PC-9 (cell line): ENCODE measurements at regions not wholly inside any gene's neighbourhood (a gene's known extent, or its start where the extent isn't known, plus 50 kb on each side); places are given as distances from the start of the nearest gene placed in this dataset.

Source experiments
- BruUV-seq: library from RNA; stranded (reverse); fragments of 400-500 nt; replicated peaks from 2 replicates; lab custom pipeline; 2021; lab: Mats Ljungman, UMichigan
- CTCF ChIA-PET: fragments of 300-600 bp; sonication (Branson Sonifier 250); formaldehyde crosslinking; loops from one replicate; lab custom pipeline; 2022; ENCODE audit warnings: antibody characterized with exemption; lab: Charles Lee
- POLR2A ChIA-PET: fragments of 300-600 bp; sonication (Branson Sonifier 250); formaldehyde crosslinking; loops from one replicate; lab custom pipeline; 2022; ENCODE audit warnings: antibody characterized with exemption; ENCODE audit not compliant: unreplicated experiment; lab: Charles Lee
- DNase-seq, 2 experiments: peaks; one replicate each; pipeline versions ENCODE4 v3.0.0 to v3.0.0-alpha.2; 2015 to 2022; ENCODE audit warnings: mixed read lengths in 1 of 2
- H2AFZ ChIP-seq: fragments of 200-600 bp; sonication (generic); 2 replicates; pipeline ENCODE4 v1.8.1; 2017; ENCODE audit warnings: antibody characterized with exemption
- H3F3A ChIP-seq: fragments of 200-600 bp; sonication (generic); 2 replicates; pipeline ENCODE4 v1.8.1; 2017; ENCODE audit warnings: antibody characterized with exemption, mild to moderate bottlenecking, low read depth; ENCODE audit not compliant: insufficient read depth
- H3K27ac ChIP-seq: fragments of 200-600 bp; sonication (generic); 2 replicates; pipeline ENCODE4 v1.6.1; 2016; ENCODE audit warnings: mixed run types
- H3K27me3 ChIP-seq: fragments of 200-600 bp; sonication (generic); 2 replicates; pipeline ENCODE4 v1.6.1; 2016; ENCODE audit warnings: low read depth, mixed run types; ENCODE audit not compliant: insufficient read depth
- H3K36me3 ChIP-seq: fragments of 200-600 bp; sonication (generic); 2 replicates; pipeline ENCODE4 v1.6.1; 2016; ENCODE audit warnings: low read depth, mixed run types
- H3K4me1 ChIP-seq: fragments of 200-600 bp; sonication (generic); replicated peaks from 2 replicates; pipeline ENCODE4 v1.6.1; 2016; ENCODE audit warnings: mixed run types; ENCODE audit not compliant: insufficient read depth
- H3K4me2 ChIP-seq: fragments of 200-600 bp; sonication (generic); 2 replicates; pipeline ENCODE4 v1.6.1; 2017; ENCODE audit warnings: mixed run types
- H3K4me3 ChIP-seq: fragments of 200-600 bp; sonication (generic); 2 replicates; pipeline ENCODE4 v1.6.1; 2016; ENCODE audit warnings: mixed run types
- H3K79me2 ChIP-seq: fragments of 200-600 bp; sonication (generic); 2 replicates; pipeline ENCODE4 v1.6.1; 2017; ENCODE audit warnings: low read depth, mixed run types
- H3K9me2 ChIP-seq: fragments of 200-600 bp; sonication (generic); 2 replicates; pipeline ENCODE4 v1.8.1; 2017; ENCODE audit warnings: mild to moderate bottlenecking; ENCODE audit not compliant: insufficient read depth
- H3K9me3 ChIP-seq: fragments of 200-600 bp; sonication (generic); 2 replicates; pipeline ENCODE4 v1.8.1; 2016; ENCODE audit warnings: low read depth; ENCODE audit not compliant: insufficient read depth
- H4K20me1 ChIP-seq: fragments of 200-600 bp; sonication (generic); 2 replicates; pipeline ENCODE4 v1.8.1; 2017; ENCODE audit not compliant: insufficient read depth
- CTCF ChIP-seq: fragments of 200-600 bp; sonication (generic); conservative IDR thresholded peaks from 2 replicates; pipeline ENCODE4 v1.6.1; 2017; ENCODE audit warnings: mixed run types, antibody characterized with exemption, mild to moderate bottlenecking, moderate library complexity
- EZH2 ChIP-seq: fragments of 200-600 bp; sonication (generic); IDR thresholded peaks from 2 replicates; pipeline ENCODE4 v1.8.0; 2017; ENCODE audit warnings: antibody characterized with exemption, low read depth
- intact Hi-C: fragments of 100-400 bp; cut with micrococcal nuclease; formaldehyde crosslinking; loops from one replicate; pipeline ENCODE4 v1.10.0; 2022; ENCODE audit not compliant: unreplicated experiment

- BruUV-seq = no TSS peak
- intact Hi-C loops = no loop called here
- no peak overlapping the region for H3K27ac ChIP-seq
These were observed 2181.4 kb upstream of the PIK3C3 start for GRCh38 chr18:39773646-39774045.

DNA sequence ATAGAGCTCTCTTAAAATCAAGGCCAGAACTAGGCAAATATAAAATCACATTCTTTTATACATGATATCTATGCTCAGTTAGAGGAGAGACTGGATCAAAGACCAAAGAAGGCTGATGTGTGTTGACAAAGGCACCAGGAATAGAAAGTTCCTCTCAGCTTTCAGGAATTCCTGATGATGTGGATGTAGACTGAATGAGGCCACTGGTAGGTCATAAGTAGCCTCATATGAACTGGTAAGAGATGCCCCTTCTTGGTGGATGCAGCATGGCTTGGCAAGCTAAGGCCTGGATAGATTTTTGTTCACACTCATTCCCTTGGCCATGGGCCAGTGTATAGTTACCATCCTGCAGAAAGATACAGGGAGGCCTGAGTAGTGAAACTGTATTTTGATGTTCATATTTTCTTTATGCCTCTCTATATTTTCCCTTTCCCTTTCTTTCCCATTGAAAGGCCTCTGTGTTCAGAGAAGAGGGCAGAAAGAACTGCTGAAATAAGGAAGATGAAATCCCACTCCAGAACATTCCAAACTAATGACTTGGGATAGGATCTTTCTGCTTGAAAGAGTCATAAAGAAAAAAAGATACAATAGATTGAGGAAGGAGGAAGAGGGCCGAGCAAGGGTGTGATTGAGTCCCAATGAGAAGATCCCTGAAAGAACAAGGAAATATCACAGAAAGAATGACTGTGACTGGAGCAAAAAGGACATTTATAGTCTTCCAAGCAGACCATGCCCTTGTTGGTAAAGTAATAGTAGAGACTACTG lies 2182.7 kb upstream of the PIK3C3 start:
- Histone ChIP-seq H3K4me2 (no peak overlapping the region), H3K9me3 (no peaks in the 10 kb centered on the region), H3K36me3 (no peaks in the 10 kb centered on the region), H2AFZ (no peak overlapping the region), H3K9me2 (no peaks in the 10 kb centered on the region), H3K4me1 (no peaks in the 10 kb centered on the region), H3K4me3 (no peak overlapping the region), H3K27me3 (no peaks in the 10 kb centered on the region), H3K79me2 (no peaks in the 10 kb centered on the region), H3F3A (no peaks in the 10 kb centered on the region), H4K20me1 (no peaks in the 10 kb centered on the region), H3K27ac (no peak overlapping the region)
- intact Hi-C loops = no loop called here
- no TSS peak for BruUV-seq
- ChIA-PET POLR2A (no interaction called here), CTCF (no interaction called here)
- DNase-seq = no peak
- TF ChIP-seq EZH2 (no peak), CTCF (no peak)

More at GRCh38 chr18:39773646-39774045, 2181.4 kb upstream of the PIK3C3 start:
- Histone ChIP-seq H3F3A (no peaks in the 10 kb centered on the region), H3K36me3 (no peaks in the 10 kb centered on the region), H3K4me1 (no peaks in the 10 kb centered on the region), H3K4me2 (no peak overlapping the region), H3K9me2 (no peaks in the 10 kb centered on the region), H3K4me3 (no peak overlapping the region), H3K27me3 (no peaks in the 10 kb centered on the region), H2AFZ (no peak overlapping the region), H3K79me2 (no peaks in the 10 kb centered on the region), H4K20me1 (no peaks in the 10 kb centered on the region), H3K9me3 (no peaks in the 10 kb centered on the region)
- POLR2A ChIA-PET = no interaction called here
- CTCF ChIA-PET = no interaction called here
- TF ChIP-seq CTCF (no peak), EZH2 (no peak)
- no peak for DNase-seq

GRCh38 chr18:39770399-39770798 lies 2184.6 kb upstream of the PIK3C3 start:
- H3K79me2 ChIP-seq = no peaks in the 10 kb centered on the region
- CTCF ChIA-PET = no interaction called here
- TF ChIP-seq CTCF (no peak), EZH2 (no peak)

More at GRCh38 chr18:39770399-39770798, 2184.6 kb upstream of the PIK3C3 start:
- Histone ChIP-seq H3K4me3 (no peak overlapping the region), H3K4me1 (no peaks in the 10 kb centered on the region), H3K27ac (no peak overlapping the region), H4K20me1 (no peaks in the 10 kb centered on the region), H2AFZ (no peak overlapping the region), H3K36me3 (no peaks in the 10 kb centered on the region), H3K9me3 (no peaks in the 10 kb centered on the region), H3K27me3 (no peaks in the 10 kb centered on the region), H3K4me2 (no peak overlapping the region), H3K9me2 (no peaks in the 10 kb centered on the region), H3F3A (no peaks in the 10 kb centered on the region)
- POLR2A ChIA-PET = no interaction called here
- intact Hi-C loops = no loop called here
- no peak for DNase-seq
- no TSS peak for BruUV-seq
